ENCODE measurements at regions not wholly inside any gene's neighbourhood (a gene's known extent, or its start where the extent isn't known, plus 50 kb on each side); places are given as distances from the start of the nearest gene placed in this dataset.

DNA sequence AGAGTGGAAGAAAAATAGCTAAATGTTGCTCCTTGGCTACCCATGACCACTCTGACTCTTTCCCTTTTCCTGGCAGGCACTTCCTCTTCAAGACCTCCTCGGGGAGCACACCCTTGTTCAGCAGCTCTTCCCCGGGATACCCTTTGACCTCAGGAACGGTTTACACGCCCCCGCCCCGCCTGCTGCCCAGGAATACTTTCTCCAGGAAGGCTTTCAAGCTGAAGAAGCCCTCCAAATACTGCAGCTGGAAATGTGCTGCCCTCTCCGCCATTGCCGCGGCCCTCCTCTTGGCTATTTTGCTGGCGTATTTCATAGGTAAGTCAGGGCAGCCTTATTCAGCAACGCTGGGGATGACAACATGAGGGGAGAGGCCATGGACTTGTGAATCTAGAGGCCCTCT, 298.6 kb upstream of the WWC1 start:
- TF ChIP-seq, protein P1, sequence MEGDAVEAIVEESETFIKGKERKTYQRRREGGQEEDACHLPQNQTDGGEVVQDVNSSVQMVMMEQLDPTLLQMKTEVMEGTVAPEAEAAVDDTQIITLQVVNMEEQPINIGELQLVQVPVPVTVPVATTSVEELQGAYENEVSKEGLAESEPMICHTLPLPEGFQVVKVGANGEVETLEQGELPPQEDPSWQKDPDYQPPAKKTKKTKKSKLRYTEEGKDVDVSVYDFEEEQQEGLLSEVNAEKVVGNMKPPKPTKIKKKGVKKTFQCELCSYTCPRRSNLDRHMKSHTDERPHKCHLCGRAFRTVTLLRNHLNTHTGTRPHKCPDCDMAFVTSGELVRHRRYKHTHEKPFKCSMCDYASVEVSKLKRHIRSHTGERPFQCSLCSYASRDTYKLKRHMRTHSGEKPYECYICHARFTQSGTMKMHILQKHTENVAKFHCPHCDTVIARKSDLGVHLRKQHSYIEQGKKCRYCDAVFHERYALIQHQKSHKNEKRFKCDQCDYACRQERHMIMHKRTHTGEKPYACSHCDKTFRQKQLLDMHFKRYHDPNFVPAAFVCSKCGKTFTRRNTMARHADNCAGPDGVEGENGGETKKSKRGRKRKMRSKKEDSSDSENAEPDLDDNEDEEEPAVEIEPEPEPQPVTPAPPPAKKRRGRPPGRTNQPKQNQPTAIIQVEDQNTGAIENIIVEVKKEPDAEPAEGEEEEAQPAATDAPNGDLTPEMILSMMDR (optimal IDR thresholded peaks at IDR 0.05 in 1 of 3, IDR thresholded peaks at IDR 0.05 in 1 of 3, conservative IDR thresholded peaks at IDR 0.05 in 1 of 3; ENCODE audit: extremely low read depth in 1 of 3, insufficient read depth in 2 of 3, low read length in 3 of 3) = no peak
- no peak for TF ChIP-seq EZH2 (IDR thresholded peaks at IDR 0.05; ENCODE audit: low read length)

All from keratinocyte (primary cell).